ENCODE measurements at regions not wholly inside any gene's neighbourhood (a gene's known extent, or its start where the extent isn't known, plus 50 kb on each side); places are given as distances from the start of the nearest gene placed in this dataset.

- no peak for DNase-seq
Measured at GRCh38 chr18:73913505-73913904, 234.1 kb downstream of the FBXO15 start.

- DNase-seq = no peak
Measured at GRCh38 chr18:73908323-73908722, 239.3 kb downstream of the FBXO15 start.

- DNase-seq = no peak
Measured at GRCh38 chr18:73901566-73901965, 246.1 kb downstream of the FBXO15 start.

- no peak for DNase-seq
Measured at GRCh38 chr18:73901151-73901550, 246.5 kb downstream of the FBXO15 start.

- DNase-seq = no peak
Measured at GRCh38 chr18:73900106-73900835, 247.4 kb downstream of the FBXO15 start.

- no peak for DNase-seq
Measured at GRCh38 chr18:73897517-73897916, 250.1 kb downstream of the FBXO15 start.

GRCh38 chr18:73896685-73897084 lies 250.9 kb downstream of the FBXO15 start:
- no peak for DNase-seq

- DNase-seq = no peak
Measured at GRCh38 chr18:73895701-73896100, 251.9 kb downstream of the FBXO15 start.

GRCh38 chr18:73893880-73894279 lies 253.8 kb downstream of the FBXO15 start:
- no peak for DNase-seq

GRCh38 chr18:73891572-73892421 lies 255.8 kb downstream of the FBXO15 start:
- no peak for DNase-seq

- DNase-seq = no peak
Measured at GRCh38 chr18:73888565-73888964, 259.1 kb downstream of the FBXO15 start.

GRCh38 chr18:73887801-73888200 lies 259.8 kb downstream of the FBXO15 start:
- DNase-seq = no peak

GRCh38 chr18:73884868-73885267 lies 262.8 kb downstream of the FBXO15 start:
- no peak for DNase-seq

GRCh38 chr18:73881396-73881917 lies 266.2 kb downstream of the FBXO15 start:
- DNase-seq = no peak

- DNase-seq = no peak
Measured at GRCh38 chr18:73880387-73880786, 267.2 kb downstream of the FBXO15 start.

- DNase-seq = no peak
Measured at GRCh38 chr18:73879766-73880165, 267.9 kb downstream of the FBXO15 start.

GRCh38 chr18:73879328-73879727 lies 268.3 kb downstream of the FBXO15 start:
- DNase-seq = no peak

- DNase-seq = no peak
Measured at GRCh38 chr18:73869182-73869581, 278.5 kb downstream of the FBXO15 start.

- DNase-seq = no peak
Measured at GRCh38 chr18:73861771-73862170, 285.9 kb downstream of the FBXO15 start.

- no peak for DNase-seq
Measured at GRCh38 chr18:73859837-73860397, 287.7 kb downstream of the FBXO15 start.

- DNase-seq = no peak
Measured at GRCh38 chr18:73852789-73853549, 294.7 kb downstream of the FBXO15 start.

- DNase-seq = no peak
Measured at GRCh38 chr18:73850782-73851181, 296.9 kb downstream of the FBXO15 start.

GRCh38 chr18:73848656-73849055 lies 299.0 kb downstream of the FBXO15 start:
- no peak for DNase-seq

Data from CD4-positive, alpha-beta T cell treated with Interleukin-4 for 4 hours (primary cell).